ENCODE measurements at regions not wholly inside any gene's neighbourhood (a gene's known extent, or its start where the extent isn't known, plus 50 kb on each side); places are given as distances from the start of the nearest gene placed in this dataset.

GRCh38 chr9:23245067-23245466 lies 581.0 kb downstream of the ELAVL2 start:
- no peak for DNase-seq
- H3K9me3 Mint-ChIP-seq, result peaks cover 15% of the 10 kb centered on the region
- H3K36me3 Mint-ChIP-seq (ENCODE audit: low read depth), result no peaks in the 10 kb centered on the region
- H3K4me1 Mint-ChIP-seq (ENCODE audit: low read depth), result no peaks in the 10 kb centered on the region
- H3K27me3 Mint-ChIP-seq (ENCODE audit: low read depth), result no peaks in the 10 kb centered on the region
- H3K27ac Mint-ChIP-seq, result no peak overlapping the region
- CTCF ChIA-PET, result no interaction called here
- no peak overlapping the region for H3K4me3 Mint-ChIP-seq
- intact Hi-C loops (cut with micrococcal nuclease), result no loop called here

- CTCF ChIA-PET, result no interaction called here
- DNase-seq, result no peak
- Mint-ChIP-seq H3K27ac (no peak overlapping the region), H3K36me3 (ENCODE audit: low read depth) (no peaks in the 10 kb centered on the region), H3K27me3 (ENCODE audit: low read depth) (no peaks in the 10 kb centered on the region), H3K9me3 (peaks cover 14% of the 10 kb centered on the region), H3K4me1 (ENCODE audit: low read depth) (no peaks in the 10 kb centered on the region), H3K4me3 (no peak overlapping the region)
- intact Hi-C loops (cut with micrococcal nuclease), result no loop called here
Observed at GRCh38 chr9:23254404-23255184, 571.4 kb downstream of the ELAVL2 start.

DNA sequence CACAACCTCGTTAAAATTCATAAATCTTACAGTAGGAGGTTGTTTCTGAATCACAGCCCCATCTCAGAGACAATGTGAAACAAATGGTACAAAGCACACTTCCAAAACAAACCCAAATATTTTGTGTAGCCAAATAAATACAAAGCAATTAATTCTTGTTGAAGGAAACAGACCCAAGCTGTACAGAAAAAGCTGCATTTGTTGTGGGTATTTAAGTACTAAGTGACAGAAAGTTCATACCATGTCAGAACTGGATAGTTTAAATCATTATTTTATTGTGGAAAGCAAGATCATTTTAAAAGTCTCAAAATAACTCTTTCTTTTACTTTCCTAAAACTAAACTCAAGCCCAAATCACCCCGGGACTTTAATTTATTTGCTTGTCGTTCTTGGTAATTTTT lies 570.7 kb downstream of the ELAVL2 start:
- no peak for DNase-seq
- no peak overlapping the region for H3K27ac Mint-ChIP-seq
- no peaks in the 10 kb centered on the region for H3K4me1 Mint-ChIP-seq (ENCODE audit: low read depth)
- no peaks in the 10 kb centered on the region for H3K27me3 Mint-ChIP-seq (ENCODE audit: low read depth)
- no peak overlapping the region for H3K4me3 Mint-ChIP-seq
- no peaks in the 10 kb centered on the region for H3K36me3 Mint-ChIP-seq (ENCODE audit: low read depth)
- intact Hi-C loops (cut with micrococcal nuclease), result no loop called here
- CTCF ChIA-PET, result no interaction called here
- H3K9me3 Mint-ChIP-seq, result peaks cover 12% of the 10 kb centered on the region

GRCh38 chr9:23258569-23258968 lies 567.5 kb downstream of the ELAVL2 start:
- no peaks in the 10 kb centered on the region for H3K27me3 Mint-ChIP-seq (ENCODE audit: low read depth)
- intact Hi-C loops (cut with micrococcal nuclease), result no loop called here
- no peak overlapping the region for H3K4me3 Mint-ChIP-seq
- H3K36me3 Mint-ChIP-seq (ENCODE audit: low read depth), result no peaks in the 10 kb centered on the region
- H3K27ac Mint-ChIP-seq, result no peak overlapping the region
- no peaks in the 10 kb centered on the region for H3K4me1 Mint-ChIP-seq (ENCODE audit: low read depth)
- DNase-seq, result no peak
- peaks cover under 1% of the 10 kb centered on the region for H3K9me3 Mint-ChIP-seq
- CTCF ChIA-PET, result interaction anchor here (0.6 kb wide), 1 partner anchor 270 kb away, joined by 3 read pairs; no protein-coding TSS in a partner anchor

DNA sequence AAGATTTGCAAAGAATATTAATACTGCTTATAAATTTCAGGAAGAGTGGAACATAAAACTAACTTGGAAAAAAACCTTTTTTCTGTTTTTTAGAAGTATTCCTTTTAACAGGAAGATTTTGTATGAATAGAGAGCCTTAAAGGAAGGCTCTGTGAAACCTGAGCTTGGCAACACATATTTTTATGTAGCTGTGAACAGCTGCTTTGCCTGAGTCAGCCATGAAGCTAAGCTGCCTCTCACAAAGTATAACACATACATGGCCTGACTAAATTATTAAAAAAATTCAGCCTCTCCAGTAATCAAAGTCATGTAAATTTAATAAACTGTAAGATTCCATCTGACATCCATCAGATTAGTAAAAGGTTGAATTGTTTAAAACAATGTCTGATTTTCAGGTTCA lies 547.5 kb downstream of the ELAVL2 start:
- Mint-ChIP-seq H3K9me3 (peaks cover 14% of the 10 kb centered on the region), H3K4me1 (ENCODE audit: low read depth) (no peaks in the 10 kb centered on the region), H3K27ac (no peak overlapping the region), H3K36me3 (ENCODE audit: low read depth) (no peaks in the 10 kb centered on the region), H3K27me3 (ENCODE audit: low read depth) (no peaks in the 10 kb centered on the region), H3K4me3 (no peak overlapping the region)
- CTCF ChIA-PET, result no interaction called here
- intact Hi-C loops (cut with micrococcal nuclease), result no loop called here
- no peak for DNase-seq

GRCh38 chr9:23287390-23287789 lies 538.6 kb downstream of the ELAVL2 start:
- intact Hi-C loops (cut with micrococcal nuclease), result no loop called here
- DNase-seq, result no peak
- Mint-ChIP-seq H3K27me3 (ENCODE audit: low read depth) (no peaks in the 10 kb centered on the region), H3K9me3 (peaks cover 9% of the 10 kb centered on the region), H3K4me1 (ENCODE audit: low read depth) (no peaks in the 10 kb centered on the region), H3K36me3 (ENCODE audit: low read depth) (no peaks in the 10 kb centered on the region), H3K4me3 (no peak overlapping the region), H3K27ac (no peak overlapping the region)
- CTCF ChIA-PET, result no interaction called here

- Mint-ChIP-seq H3K4me1 (ENCODE audit: low read depth) (no peaks in the 10 kb centered on the region), H3K9me3 (peaks cover 2% of the 10 kb centered on the region), H3K4me3 (no peak overlapping the region), H3K27ac (no peak overlapping the region), H3K27me3 (ENCODE audit: low read depth) (no peaks in the 10 kb centered on the region), H3K36me3 (ENCODE audit: low read depth) (no peaks in the 10 kb centered on the region)
- DNase-seq, result no peak
- CTCF ChIA-PET, result no interaction called here
- intact Hi-C loops (cut with micrococcal nuclease), result no loop called here
Observed at GRCh38 chr9:23288545-23288944, 537.5 kb downstream of the ELAVL2 start.

DNA sequence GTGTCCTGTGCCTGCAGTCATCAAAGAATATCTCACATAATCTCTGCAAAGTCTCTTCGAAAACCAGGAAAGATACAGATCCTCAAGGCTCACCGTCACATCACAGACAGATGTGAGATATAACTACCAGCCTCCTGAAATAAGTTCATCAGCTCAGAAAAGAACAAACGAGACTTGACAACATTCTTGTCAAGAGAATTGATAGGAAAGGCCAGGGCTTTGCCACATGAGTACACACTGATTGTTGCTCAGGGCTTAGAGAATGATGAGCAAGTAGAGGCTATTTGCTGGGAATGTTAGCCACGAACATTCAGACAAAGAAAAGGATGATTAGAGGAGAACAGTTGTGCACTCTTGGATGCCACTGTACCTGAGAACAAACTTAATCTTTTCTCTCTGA lies 535.1 kb downstream of the ELAVL2 start:
- no peaks in the 10 kb centered on the region for H3K4me1 Mint-ChIP-seq (ENCODE audit: low read depth)
- H3K27me3 Mint-ChIP-seq (ENCODE audit: low read depth), result no peaks in the 10 kb centered on the region
- H3K27ac Mint-ChIP-seq, result no peak overlapping the region
- CTCF ChIA-PET, result no interaction called here
- H3K4me3 Mint-ChIP-seq, result no peak overlapping the region
- H3K9me3 Mint-ChIP-seq, result peaks cover 4% of the 10 kb centered on the region
- no peaks in the 10 kb centered on the region for H3K36me3 Mint-ChIP-seq (ENCODE audit: low read depth)
- intact Hi-C loops (cut with micrococcal nuclease), result no loop called here
- no peak for DNase-seq

DNA sequence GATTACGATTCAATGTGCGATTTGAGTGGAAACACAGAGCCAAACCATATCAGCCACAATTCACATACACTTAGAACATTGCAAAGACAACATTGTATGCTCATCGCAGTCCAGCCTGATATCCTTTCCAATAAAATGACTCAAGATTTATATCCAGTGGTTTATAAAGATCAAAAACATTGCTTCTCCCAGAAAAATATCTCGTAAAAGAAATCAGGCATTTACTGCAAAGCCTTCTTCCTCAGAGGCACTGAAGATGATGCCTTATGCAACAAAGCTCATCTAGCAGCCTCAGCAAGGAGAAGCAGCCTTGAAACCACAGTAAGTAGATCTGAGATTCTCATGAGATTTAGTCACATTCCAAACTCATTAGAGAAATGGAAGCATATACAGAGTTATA lies 523.8 kb downstream of the ELAVL2 start:
- Mint-ChIP-seq H3K4me3 (no peak overlapping the region), H3K27me3 (ENCODE audit: low read depth) (no peaks in the 10 kb centered on the region), H3K27ac (no peak overlapping the region), H3K4me1 (ENCODE audit: low read depth) (no peaks in the 10 kb centered on the region), H3K36me3 (ENCODE audit: low read depth) (no peaks in the 10 kb centered on the region), H3K9me3 (peaks cover 11% of the 10 kb centered on the region)
- CTCF ChIA-PET, result no interaction called here
- intact Hi-C loops (cut with micrococcal nuclease), result no loop called here
- no peak for DNase-seq

- no peaks in the 10 kb centered on the region for H3K4me1 Mint-ChIP-seq (ENCODE audit: low read depth)
- H3K27me3 Mint-ChIP-seq (ENCODE audit: low read depth), result no peaks in the 10 kb centered on the region
- DNase-seq, result no peak
- no peaks in the 10 kb centered on the region for H3K36me3 Mint-ChIP-seq (ENCODE audit: low read depth)
- no peak overlapping the region for H3K27ac Mint-ChIP-seq
- H3K4me3 Mint-ChIP-seq, result no peak overlapping the region
- peaks cover 13% of the 10 kb centered on the region for H3K9me3 Mint-ChIP-seq
- CTCF ChIA-PET, result no interaction called here
- intact Hi-C loops (cut with micrococcal nuclease), result no loop called here
Observed at GRCh38 chr9:23306731-23307130, 519.3 kb downstream of the ELAVL2 start.

- CTCF ChIA-PET, result no interaction called here
- H3K27me3 Mint-ChIP-seq (ENCODE audit: low read depth), result no peaks in the 10 kb centered on the region
- H3K27ac Mint-ChIP-seq, result no peak overlapping the region
- intact Hi-C loops (cut with micrococcal nuclease), result no loop called here
- H3K36me3 Mint-ChIP-seq (ENCODE audit: low read depth), result no peaks in the 10 kb centered on the region
- H3K9me3 Mint-ChIP-seq, result peaks cover 8% of the 10 kb centered on the region
- no peaks in the 10 kb centered on the region for H3K4me1 Mint-ChIP-seq (ENCODE audit: low read depth)
- DNase-seq, result no peak
- no peak overlapping the region for H3K4me3 Mint-ChIP-seq
Observed at GRCh38 chr9:23307731-23308513, 518.1 kb downstream of the ELAVL2 start.

DNA sequence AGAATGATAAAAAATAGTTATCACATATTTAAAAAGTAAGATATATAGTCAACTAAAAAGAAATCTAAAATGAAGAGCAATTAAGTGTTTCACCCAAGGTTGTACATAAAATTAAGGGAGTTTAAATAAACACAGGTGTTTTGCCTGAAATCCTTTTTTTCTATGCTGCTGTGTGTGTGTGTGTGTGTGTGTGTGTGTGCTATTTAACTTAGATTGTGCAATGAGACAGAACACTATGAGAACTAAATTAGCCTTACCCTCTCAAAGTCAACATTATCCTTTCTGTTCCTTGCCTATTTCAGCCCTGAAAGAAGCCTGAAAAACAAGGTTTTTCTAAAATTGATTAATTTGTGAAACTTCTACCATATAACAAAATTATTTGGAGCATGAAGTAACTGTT lies 516.2 kb downstream of the ELAVL2 start:
- H3K4me3 Mint-ChIP-seq, result no peak overlapping the region
- H3K9me3 Mint-ChIP-seq, result peaks cover 6% of the 10 kb centered on the region
- intact Hi-C loops (cut with micrococcal nuclease), result no loop called here
- no peaks in the 10 kb centered on the region for H3K27me3 Mint-ChIP-seq (ENCODE audit: low read depth)
- DNase-seq, result no peak
- CTCF ChIA-PET, result no interaction called here
- H3K4me1 Mint-ChIP-seq (ENCODE audit: low read depth), result no peaks in the 10 kb centered on the region
- H3K36me3 Mint-ChIP-seq (ENCODE audit: low read depth), result no peaks in the 10 kb centered on the region
- H3K27ac Mint-ChIP-seq, result no peak overlapping the region

GRCh38 chr9:23314247-23314646 lies 511.8 kb downstream of the ELAVL2 start:
- no peaks in the 10 kb centered on the region for H3K27me3 Mint-ChIP-seq (ENCODE audit: low read depth)
- H3K27ac Mint-ChIP-seq, result no peak overlapping the region
- DNase-seq, result no peak
- CTCF ChIA-PET, result no interaction called here
- no peak overlapping the region for H3K4me3 Mint-ChIP-seq
- H3K36me3 Mint-ChIP-seq (ENCODE audit: low read depth), result no peaks in the 10 kb centered on the region
- intact Hi-C loops (cut with micrococcal nuclease), result no loop called here
- no peaks in the 10 kb centered on the region for H3K4me1 Mint-ChIP-seq (ENCODE audit: low read depth)
- H3K9me3 Mint-ChIP-seq, result peaks cover 4% of the 10 kb centered on the region

All from activated naive CD4-positive, alpha-beta T cell treated with anti-CD3 and anti-CD28 coated beads for 36 hours (primary cell).